GM19193 (cell line): ENCODE measurements at regions not wholly inside any gene's neighbourhood (a gene's known extent, or its start where the extent isn't known, plus 50 kb on each side); places are given as distances from the start of the nearest gene placed in this dataset.

Source experiments
- POLR2A ChIP-seq: IDR thresholded peaks from 4 replicates; pipeline ENCODE4 v1.6.1; 2011; ENCODE audit not compliant: insufficient read depth, insufficient read length; ENCODE audit errors: extremely low read depth

DNA sequence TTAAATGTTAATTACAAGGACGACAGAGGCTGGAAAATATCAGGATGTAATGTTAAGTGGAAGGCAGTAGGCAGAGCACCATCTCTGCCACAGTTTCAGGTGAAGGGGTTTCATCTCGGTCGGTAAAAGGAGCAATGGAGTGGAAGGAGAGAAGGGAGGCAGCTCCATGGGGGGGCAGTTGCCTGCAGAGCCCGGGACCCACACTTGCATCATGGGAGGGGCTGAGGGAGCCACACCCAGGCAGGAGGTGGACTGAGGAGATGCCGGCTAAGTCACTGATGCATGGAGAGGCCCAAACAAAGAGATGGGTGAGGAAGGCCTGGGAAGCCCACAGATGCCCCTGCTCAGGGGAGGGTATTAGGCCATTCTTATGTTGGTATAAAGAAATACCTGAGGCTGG lies 1470.9 kb downstream of the BRD1 start:
- TF ChIP-seq POLR2A = no peak

DNA sequence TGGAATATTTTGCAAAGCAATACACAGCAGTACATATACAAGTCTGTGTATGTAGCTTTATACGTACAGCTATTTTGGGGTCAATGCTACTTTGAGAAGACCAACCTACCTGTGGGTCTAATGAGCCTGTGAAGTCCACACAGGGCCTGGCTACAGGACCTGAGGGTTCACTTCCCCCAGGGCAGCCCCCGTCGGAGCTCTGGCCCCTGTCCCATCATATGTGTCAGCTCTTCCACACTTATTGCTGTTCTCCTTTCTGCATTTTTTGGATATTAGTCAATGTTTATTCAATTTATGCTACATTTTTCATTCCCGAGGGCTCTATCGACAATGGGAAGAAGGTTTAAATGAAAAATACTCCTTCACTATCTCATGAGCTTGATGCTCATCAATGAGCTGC lies 1473.6 kb downstream of the BRD1 start:
- TF ChIP-seq POLR2A = no peak

GRCh38 chr22:48353116-48353947 lies 1474.3 kb downstream of the BRD1 start:
- no peak for TF ChIP-seq POLR2A

GRCh38 chr22:48352086-48352911 lies 1475.4 kb downstream of the BRD1 start:
- no peak for TF ChIP-seq POLR2A

- no peak for TF ChIP-seq POLR2A
These were observed 1476.1 kb downstream of the BRD1 start for GRCh38 chr22:48351376-48352085.

- TF ChIP-seq POLR2A = no peak
These were observed 1477.2 kb downstream of the BRD1 start for GRCh38 chr22:48350456-48350855.

DNA sequence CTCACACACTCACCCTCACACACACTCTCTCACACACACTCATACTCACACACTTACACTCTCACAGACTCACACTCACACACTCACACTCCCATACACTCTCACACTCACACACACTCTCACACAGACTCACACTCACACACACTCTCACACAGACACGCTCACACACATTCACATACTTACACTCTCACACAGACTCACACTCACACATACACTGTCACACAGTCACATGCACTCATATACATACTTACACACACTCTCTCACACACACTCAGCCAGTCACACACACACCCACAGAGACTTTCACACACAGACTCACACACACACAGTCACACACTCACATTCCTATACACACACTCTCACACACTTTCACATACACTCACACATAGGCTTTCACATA lies 1478.8 kb downstream of the BRD1 start:
- no peak for TF ChIP-seq POLR2A

- no peak for TF ChIP-seq POLR2A
These were observed 1480.4 kb downstream of the BRD1 start for GRCh38 chr22:48347311-48347710.

GRCh38 chr22:48346911-48347310 lies 1480.8 kb downstream of the BRD1 start:
- TF ChIP-seq POLR2A = no peak

GRCh38 chr22:48346311-48346710 lies 1481.4 kb downstream of the BRD1 start:
- TF ChIP-seq POLR2A = no peak

DNA sequence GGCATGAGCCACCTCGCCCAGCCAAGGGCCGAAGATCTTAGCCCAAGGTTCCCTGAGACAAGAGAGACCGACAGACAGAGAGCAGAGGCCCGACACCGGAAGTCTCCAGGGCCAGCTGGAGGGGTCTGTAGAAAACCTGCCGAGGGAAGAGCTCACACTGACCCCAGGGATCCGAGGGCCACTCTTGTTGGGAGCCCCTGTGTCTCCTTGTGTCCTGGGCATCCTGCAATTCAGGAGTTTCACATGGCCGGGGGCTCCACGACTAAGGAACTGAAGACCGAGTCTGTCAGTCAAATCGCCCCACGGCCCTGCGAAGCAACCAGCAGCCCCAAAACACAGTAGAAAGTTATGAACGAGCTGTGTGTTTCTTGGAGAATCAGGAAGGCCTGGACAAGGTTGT lies 1482.0 kb downstream of the BRD1 start:
- TF ChIP-seq POLR2A = no peak

DNA sequence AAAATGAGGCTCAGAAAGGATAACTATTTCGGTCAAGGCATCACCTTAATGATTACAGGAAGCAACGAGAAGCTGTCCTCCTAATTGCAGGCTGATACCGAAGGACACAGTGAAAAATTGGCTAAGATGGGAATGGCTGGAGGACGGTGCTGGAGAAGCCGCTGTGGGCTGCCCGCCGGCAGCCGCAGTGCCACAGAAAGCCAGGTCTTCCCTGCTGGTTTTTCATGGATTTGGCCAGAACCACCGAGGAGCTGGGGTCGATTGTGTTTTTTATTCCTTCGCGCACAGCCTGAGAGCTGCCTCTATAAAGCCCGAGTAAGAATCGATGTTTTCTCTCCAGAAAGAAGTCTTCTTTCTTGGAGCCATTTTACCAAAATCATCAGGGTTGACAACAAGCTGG lies 1484.2 kb downstream of the BRD1 start:
- TF ChIP-seq POLR2A = no peak

- no peak for TF ChIP-seq POLR2A
These were observed 1484.9 kb downstream of the BRD1 start for GRCh38 chr22:48342732-48343131.

- TF ChIP-seq POLR2A = no peak
These were observed 1485.7 kb downstream of the BRD1 start for GRCh38 chr22:48342016-48342415.
